ENCODE measurements at regions not wholly inside any gene's neighbourhood (a gene's known extent, or its start where the extent isn't known, plus 50 kb on each side); places are given as distances from the start of the nearest gene placed in this dataset.

DNA sequence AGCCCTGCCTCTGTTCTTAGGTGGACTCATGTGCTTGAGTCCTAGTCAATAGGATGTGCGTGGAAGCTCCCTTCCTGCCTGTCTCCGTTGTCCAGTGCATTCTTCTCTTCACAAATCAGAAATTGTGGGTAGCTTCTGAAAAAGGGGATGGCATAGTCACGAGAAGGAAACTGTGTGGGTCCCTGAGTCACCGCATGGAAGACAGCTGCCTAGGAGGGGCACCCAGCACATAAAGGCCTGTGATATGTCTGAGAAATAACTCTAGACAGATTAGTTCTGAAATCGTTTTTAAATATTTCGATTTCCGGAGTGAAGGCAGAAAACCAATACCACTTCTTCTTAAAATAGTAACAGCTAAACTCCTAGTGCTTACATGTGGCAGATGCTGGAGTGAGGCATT, 974.4 kb downstream of the BCL11B start:
- TF ChIP-seq, protein P1, sequence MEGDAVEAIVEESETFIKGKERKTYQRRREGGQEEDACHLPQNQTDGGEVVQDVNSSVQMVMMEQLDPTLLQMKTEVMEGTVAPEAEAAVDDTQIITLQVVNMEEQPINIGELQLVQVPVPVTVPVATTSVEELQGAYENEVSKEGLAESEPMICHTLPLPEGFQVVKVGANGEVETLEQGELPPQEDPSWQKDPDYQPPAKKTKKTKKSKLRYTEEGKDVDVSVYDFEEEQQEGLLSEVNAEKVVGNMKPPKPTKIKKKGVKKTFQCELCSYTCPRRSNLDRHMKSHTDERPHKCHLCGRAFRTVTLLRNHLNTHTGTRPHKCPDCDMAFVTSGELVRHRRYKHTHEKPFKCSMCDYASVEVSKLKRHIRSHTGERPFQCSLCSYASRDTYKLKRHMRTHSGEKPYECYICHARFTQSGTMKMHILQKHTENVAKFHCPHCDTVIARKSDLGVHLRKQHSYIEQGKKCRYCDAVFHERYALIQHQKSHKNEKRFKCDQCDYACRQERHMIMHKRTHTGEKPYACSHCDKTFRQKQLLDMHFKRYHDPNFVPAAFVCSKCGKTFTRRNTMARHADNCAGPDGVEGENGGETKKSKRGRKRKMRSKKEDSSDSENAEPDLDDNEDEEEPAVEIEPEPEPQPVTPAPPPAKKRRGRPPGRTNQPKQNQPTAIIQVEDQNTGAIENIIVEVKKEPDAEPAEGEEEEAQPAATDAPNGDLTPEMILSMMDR (IDR thresholded peaks at IDR 0.05; ENCODE audit: insufficient read depth, low read depth, low read length): no peak
- TF ChIP-seq EZH2 (IDR thresholded peaks at IDR 0.05; ENCODE audit: insufficient read depth, low read length): no peak

Measured in astrocyte (in vitro differentiated cells and primary cell).